Fibroblast of pulmonary artery (primary cell): ENCODE measurements at regions not wholly inside any gene's neighbourhood (a gene's known extent, or its start where the extent isn't known, plus 50 kb on each side); places are given as distances from the start of the nearest gene placed in this dataset.
"Not testable (repeated sequence)": the region's sequence is repeated elsewhere in the genome, so short reads cannot be mapped to it uniquely, and the experiment has no call there.

Experiments used
- DNase-seq: peaks from one replicate; pipeline ENCODE4 v3.0.0-alpha.2; 2010; ENCODE audit warnings: low read depth
- H3K4me3 ChIP-seq: replicated peaks from 2 replicates; pipeline ENCODE4 v1.5.1; 2011; ENCODE audit warnings: low read depth, mild to moderate bottlenecking, control low read depth, low read length, moderate library complexity
- TF ChIP-seq, protein P1 (sequence below): IDR thresholded peaks from 2 replicates; pipeline ENCODE4 v1.5.1; 2011; ENCODE audit warnings: mild to moderate bottlenecking, control low read depth, low read length, inconsistent platforms; ENCODE audit errors: missing control alignments

DNA sequence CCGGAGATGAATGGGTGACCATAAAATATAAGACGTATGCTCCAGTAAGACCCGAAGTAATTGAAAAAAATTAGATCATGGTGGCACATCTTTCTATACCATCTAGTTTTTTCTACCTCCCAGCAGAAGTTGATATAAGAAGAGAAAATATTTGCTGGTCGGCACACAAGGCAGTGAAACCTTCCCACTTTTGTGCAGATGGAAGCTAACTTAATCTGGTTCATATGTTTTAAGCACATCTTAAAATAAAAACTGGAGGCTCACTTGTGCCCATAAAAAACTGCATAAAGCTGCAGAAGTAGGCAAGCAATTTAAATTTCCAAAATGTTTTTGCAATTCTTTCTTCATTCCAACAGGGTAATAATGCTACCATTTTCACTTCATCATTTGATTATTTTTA is 449.2 kb downstream of the CNTN3 start:
- TF ChIP-seq, protein P1, sequence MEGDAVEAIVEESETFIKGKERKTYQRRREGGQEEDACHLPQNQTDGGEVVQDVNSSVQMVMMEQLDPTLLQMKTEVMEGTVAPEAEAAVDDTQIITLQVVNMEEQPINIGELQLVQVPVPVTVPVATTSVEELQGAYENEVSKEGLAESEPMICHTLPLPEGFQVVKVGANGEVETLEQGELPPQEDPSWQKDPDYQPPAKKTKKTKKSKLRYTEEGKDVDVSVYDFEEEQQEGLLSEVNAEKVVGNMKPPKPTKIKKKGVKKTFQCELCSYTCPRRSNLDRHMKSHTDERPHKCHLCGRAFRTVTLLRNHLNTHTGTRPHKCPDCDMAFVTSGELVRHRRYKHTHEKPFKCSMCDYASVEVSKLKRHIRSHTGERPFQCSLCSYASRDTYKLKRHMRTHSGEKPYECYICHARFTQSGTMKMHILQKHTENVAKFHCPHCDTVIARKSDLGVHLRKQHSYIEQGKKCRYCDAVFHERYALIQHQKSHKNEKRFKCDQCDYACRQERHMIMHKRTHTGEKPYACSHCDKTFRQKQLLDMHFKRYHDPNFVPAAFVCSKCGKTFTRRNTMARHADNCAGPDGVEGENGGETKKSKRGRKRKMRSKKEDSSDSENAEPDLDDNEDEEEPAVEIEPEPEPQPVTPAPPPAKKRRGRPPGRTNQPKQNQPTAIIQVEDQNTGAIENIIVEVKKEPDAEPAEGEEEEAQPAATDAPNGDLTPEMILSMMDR, result no peak
- H3K4me3 ChIP-seq, result no peak overlapping the region
- no peak for DNase-seq

DNA sequence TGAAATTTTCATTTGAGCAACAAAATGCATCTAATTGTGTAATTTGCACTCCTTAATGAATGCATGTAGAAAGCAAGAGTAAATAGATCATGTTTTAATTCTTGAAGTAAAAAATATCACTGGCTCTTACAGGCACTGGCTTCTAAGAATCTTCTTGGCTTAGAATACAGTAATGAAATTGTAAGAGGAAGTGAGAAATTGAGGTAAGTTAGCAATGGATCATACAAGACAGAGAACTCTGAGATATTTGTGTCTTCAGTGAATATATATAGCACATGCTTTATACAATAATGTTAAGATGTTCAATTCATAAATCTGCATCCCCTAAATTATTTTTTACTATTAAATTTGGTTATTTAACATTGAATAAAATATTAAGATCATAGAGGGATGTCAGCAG is 465.0 kb downstream of the CNTN3 start:
- TF ChIP-seq, protein P1, result no peak
- no peak for DNase-seq
- H3K4me3 ChIP-seq, result no peak overlapping the region

- DNase-seq, result no peak
- no peak overlapping the region for H3K4me3 ChIP-seq
- TF ChIP-seq, protein P1, result no peak
These were observed 469.2 kb downstream of the CNTN3 start for GRCh38 chr3:74145277-74145676.

DNA sequence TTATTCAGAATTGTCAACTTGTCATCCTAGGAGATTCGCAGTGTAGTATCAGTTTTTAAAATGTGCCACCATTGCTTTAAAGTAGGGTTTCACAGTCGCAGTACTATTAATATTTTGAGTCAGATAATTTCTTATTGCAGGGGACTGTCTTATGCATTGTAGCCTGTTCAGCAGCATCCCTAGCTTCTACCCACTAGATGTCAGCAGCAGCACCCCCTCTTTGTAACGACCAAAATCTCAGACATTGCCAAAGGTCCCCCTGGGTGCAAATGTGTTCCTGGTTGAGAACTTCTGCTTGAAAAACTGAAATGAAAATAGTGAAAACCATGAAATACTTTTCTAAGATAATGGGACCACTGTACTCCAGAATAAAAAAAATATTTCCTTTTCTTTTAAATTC is 474.8 kb downstream of the CNTN3 start:
- TF ChIP-seq, protein P1, result no peak
- no peak overlapping the region for H3K4me3 ChIP-seq
- no peak for DNase-seq

DNA sequence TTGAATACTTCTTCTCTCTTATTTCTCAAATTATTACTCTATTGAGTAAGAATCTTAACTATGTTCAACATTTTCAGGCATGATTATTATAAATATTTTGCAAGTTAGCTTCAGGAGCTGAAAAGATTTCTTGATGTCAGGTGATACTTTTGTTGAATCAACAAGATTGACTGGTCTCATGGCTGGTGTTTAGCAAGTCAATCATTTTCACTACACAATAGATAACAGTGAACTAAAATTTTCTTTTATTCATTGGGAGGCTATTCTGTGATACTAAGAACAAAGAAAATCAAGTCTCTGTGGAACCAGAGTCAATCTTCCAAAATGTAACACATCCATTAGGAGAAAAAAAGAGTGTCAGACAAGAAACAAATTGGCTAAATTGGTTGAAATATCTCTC is 476.7 kb downstream of the CNTN3 start:
- no peak overlapping the region for H3K4me3 ChIP-seq
- no peak for DNase-seq
- TF ChIP-seq, protein P1, result no peak

DNA sequence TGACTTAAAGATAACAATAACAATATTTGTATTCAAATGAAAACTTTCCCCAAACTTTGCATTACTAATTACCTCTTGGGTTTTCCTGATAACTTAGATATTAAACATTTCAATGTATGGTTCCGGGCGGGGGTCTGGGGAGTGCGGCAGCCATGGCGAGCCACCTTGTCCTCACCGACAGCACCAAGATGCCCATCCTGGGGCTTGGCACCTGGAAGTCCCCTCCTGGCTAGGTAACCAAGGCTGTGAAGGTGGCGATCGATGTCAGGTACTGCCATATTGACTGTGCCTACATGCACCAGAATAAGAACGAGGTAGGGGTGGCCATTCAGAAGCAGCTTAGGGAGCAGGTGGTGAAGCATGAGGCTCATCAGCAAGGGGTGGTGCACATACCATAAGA is 478.7 kb downstream of the CNTN3 start:
- H3K4me3 ChIP-seq, result no peak overlapping the region
- DNase-seq, result no peak
- TF ChIP-seq, protein P1, result no peak

GRCh38 chr3:74134831-74135230 is 479.6 kb downstream of the CNTN3 start:
- no peak overlapping the region for H3K4me3 ChIP-seq
- TF ChIP-seq, protein P1, result no peak
- DNase-seq, result no peak

DNA sequence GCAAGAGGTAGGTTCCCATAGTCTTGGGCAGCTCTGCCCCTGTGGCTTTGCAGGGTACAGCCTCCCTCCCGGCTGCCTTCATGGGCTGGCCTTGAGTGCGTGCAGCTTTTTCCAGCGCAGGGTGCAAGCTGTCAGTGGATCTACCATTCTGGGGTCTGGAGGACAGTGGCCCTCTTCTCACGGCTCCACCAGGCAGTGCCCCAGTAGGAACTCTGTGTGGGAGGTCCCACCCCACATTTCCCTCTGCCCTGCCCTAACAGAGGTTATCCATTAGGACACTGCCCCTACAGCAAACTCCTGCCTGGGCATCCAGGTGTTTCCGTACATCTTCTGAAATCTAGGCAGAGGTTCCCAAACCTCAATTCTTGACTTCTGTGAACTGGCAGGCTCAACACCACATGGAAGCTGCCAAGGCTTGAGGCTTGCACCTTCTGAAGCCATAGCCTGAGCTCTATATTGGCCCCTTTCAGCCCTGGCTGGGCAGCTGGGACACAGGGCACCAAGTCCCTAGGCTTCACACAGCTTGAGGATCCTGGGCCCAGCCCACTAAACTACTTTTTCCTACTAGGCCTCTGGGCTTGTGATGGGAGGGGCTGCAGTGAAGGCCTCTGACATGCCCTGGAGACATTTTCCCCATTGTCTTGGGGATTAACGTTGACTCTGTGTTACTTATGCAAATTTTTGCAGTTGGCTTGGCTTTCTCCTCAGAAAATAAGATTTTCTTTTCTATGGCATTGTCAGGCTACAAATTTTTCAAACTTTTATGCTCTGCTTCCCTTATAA is 482.7 kb downstream of the CNTN3 start:
- DNase-seq, H3K4me3 ChIP-seq: not testable (repeated sequence)
